NCI-H524 (cell line): ENCODE measurements at regions not wholly inside any gene's neighbourhood (a gene's known extent, or its start where the extent isn't known, plus 50 kb on each side); places are given as distances from the start of the nearest gene placed in this dataset.

Experiments
- DNase-seq, 2 experiments: peaks; one replicate each; lab custom pipeline; 2025; lab: John Stamatoyannopoulos, UW

DNA sequence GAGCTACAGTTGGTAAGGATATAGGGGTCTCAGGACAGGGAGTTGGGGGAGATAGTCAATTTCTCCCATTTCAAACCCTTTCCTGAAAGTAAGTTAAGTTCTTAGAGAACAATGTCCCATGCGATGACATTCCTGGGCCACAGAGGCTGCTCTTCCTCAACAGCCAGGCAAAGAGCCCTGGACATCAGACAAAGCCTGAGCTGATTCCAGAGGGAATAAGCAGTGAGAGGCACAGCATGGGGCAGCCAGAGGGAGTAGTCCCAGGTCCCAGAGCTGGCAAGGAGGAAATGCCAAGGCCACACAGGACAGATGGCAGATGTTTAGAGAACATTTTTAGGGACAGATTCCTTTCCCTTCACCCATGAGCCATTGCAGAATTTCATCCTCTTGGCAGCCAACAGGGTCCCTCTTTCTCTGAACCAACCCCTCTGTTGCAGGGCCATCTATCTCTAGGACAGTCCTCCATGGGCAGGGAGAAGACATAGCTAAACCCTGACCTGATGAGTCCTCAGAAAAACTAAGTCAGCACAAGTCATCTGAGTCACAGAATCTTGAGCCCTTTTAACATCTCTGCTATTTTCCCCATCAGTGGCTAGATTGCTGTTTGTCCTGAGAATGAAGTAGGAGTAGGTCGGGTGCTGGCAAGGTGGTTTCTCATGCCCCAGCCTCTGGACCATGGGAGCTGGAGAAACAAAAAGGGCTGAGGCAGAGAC, 60.3 kb upstream of the CALM2 start:
- peak in 1 of 2 experiments; percentile 16 for DNase-seq

DNA sequence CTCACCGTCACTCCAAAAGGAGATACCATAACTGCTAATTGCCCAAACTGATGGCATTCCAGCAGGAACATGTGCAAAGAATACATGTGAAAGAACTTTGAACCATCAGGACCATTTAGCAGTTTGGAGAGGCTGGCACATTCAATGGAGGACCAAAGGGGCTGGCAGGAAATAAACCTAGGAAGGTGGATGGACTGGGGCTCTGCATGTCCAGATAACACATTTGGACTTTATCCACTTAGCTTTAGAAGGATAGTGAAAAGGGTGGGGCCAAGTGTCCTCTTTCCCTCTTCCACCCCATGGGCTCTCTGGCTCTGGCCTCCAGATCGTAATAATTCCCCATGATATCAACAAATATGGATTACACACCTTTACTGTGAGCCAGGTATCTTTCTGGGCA, 58.8 kb upstream of the CALM2 start:
- no peak for DNase-seq

DNA sequence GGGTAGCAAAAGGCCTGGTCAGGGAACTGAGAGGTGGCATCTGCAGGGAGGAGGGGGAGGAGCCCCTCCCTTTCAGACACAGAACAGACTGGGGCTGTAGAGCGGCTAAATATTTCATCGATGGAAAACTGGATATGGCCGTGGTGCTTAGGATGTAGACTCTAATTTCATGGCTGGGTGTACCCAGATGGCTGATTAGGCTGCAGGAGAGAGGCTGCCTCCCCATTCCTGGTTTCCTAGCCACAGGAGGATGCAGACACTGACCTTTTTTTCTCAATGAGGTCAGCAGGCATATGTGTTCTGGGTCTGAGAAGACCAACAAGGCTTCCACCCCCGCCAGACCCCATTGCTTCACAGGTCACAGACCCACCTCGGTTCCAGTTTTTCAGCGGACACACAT, 58.1 kb upstream of the CALM2 start:
- peak in 1 of 2 experiments; percentile 26 for DNase-seq

DNA sequence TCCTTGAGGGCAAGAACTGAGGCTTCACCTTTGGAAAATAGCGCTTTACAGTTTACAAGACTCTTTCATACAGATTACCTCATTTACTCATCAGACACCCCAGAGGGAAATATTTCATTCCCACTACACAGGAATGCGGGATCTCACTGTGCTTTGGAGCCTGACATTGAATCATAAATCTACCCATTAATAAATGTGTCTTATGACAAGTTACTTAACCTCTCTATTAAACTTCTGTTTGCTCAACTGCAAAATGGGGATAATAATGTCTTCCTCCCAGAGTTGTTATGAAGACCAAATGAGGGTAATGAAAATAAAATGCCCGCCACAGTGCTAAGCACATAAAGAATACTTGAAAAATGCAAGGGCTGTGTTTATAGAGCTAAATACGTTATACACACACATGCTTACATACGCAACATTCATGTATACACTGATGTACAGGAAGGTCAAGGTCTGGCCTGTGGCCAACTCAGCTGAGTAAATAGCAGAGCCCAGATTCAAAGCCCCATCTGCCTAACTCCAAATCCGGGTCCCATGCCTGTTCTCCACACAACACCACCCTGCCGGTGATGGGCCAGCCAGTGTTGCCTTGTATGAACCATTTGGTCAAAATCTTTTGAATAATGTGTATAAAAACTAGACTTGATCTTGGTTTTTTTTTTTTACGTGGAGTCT, 56.6 kb upstream of the CALM2 start:
- peak in 1 of 2 experiments; percentile 19 for DNase-seq

DNA sequence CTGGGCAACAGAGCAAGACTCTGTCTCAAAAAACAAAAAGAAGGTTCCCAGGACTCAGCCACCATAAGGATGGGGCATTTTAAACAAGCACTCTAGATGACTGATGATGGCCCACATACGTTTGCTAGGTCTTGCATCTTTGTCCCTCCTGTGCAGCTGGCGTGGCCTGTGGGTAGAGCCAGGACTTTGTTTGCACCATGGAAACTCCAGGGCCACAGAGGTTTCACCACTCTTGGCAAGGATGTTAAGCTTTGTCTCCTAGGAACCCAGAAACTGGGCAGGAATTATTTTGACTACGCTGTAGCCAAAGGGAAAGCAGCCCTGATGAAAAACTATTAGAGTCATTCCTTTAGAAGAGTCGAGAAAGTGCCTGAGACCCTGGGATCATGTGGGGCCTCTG, 54.1 kb upstream of the CALM2 start:
- no peak for DNase-seq

DNA sequence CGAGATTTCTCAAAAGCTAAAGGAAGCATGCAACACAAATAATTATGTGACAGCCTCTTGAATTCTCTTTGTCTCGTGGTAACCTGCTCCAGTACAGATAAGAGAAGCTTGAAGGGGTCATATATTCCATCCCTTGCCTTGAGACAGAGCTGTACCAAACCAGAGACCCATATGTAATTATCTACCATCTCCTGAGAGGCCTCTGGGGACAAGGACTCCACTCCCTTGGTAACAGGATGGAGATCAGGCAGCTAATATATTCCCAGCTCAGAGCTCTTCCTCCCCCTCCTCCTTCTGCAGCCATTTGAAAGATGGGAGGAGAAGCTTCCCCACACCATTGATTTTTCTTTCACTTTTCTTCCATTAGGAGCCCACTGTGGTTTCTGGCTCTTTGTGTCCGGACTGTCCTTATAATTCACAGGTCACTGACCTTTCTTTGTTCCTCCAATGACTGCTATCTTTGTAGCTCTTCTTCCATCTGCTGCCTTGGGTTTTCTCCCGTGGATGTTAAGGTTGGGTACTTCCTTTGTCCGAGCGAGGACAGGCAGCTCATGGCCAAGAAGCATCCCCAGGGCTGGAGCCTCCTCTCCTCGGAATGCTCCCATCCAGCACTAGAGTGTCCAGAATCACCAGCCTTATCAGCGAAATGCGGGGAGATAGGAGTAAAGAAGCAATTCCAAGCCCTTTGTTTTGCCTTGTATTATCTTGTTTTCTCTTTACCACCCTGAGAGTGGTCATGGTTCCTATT, 51.4 kb upstream of the CALM2 start:
- DNase-seq: peak; percentile 56 to 73

DNA sequence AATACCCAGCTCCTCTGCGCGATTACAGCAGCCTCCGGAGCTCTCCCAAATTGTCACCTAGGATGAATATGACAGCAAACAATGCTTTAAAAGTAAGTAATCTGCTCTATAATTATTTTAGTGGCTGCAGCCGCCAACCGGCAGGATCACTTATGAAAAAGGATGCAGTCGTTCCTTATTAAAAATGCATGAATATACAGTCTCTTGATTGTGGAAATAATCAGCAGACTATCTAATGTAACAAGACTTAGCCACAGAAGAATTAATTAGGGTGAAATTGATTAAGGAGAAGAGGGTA, 50.6 kb upstream of the CALM2 start:
- DNase-seq: no peak

DNA sequence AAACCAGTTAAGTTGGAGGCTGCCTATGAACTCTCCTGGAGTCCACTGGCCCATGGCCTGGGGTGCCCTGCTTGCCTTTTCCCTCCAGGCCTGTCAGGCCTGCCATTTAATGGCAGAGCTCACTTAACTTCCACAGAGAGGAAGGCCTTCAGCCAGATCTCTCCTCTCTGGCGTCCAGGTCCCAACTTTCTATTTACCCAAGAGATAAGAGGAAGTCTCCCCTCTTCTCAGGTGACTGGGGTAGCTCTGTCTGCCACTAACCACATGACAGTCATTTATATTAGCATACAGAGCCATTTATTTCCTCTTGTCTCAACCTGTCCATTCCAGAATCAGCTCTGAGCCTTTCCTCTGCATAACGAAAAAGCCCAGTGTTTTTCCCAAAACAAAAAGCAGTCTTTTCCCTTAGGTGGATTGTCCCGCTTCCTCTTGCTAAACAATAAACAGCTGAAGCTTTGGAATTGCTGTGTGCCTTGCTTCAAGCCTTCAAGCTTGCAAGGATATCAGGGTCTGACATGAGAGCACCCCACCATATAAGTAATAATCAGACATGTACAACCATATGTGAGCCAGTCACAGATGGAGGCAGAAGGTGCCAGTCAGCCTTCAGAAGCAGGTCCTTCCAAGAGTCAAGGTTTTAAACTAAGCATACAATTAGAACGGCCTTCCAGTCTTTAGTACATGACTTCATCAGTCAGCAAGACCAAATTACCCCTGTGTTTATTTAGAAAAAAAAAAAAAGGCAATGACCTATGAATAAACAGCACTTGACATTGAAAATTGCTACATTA, 50.0 kb upstream of the CALM2 start:
- peak; percentile 30 to 70 for DNase-seq
